ENCODE measurements at regions not wholly inside any gene's neighbourhood (a gene's known extent, or its start where the extent isn't known, plus 50 kb on each side); places are given as distances from the start of the nearest gene placed in this dataset.

- TF ChIP-seq CTCF (IDR thresholded peaks at IDR 0.05; ENCODE audit: low read depth, low read length) = no peak
- H3K4me3 ChIP-seq (replicated peaks in 1 of 2; ENCODE audit: low read depth in 2 of 2, low read length in 2 of 2) = no peak overlapping the region
- DNase-seq (ENCODE audit: low read depth in 2 of 2) = peak; percentile 26 to 49
Measured at GRCh38 chr4:176945334-176945733, 152.6 kb upstream of the VEGFC start.

GRCh38 chr4:176949029-176949428 lies 156.3 kb upstream of the VEGFC start:
- TF ChIP-seq CTCF (IDR thresholded peaks at IDR 0.05; ENCODE audit: low read depth, low read length) = no peak
- peak; percentile 81 to 93 for DNase-seq (ENCODE audit: low read depth in 2 of 2)
- no peak overlapping the region for H3K4me3 ChIP-seq (replicated peaks in 1 of 2; ENCODE audit: low read depth in 2 of 2, low read length in 2 of 2)

GRCh38 chr4:176953021-176953420 lies 160.3 kb upstream of the VEGFC start:
- no peak overlapping the region for H3K4me3 ChIP-seq (replicated peaks in 1 of 2; ENCODE audit: low read depth in 2 of 2, low read length in 2 of 2)
- no peak for DNase-seq (ENCODE audit: low read depth in 2 of 2)
- TF ChIP-seq CTCF (IDR thresholded peaks at IDR 0.05; ENCODE audit: low read depth, low read length) = no peak

- no peak for TF ChIP-seq CTCF (IDR thresholded peaks at IDR 0.05; ENCODE audit: low read depth, low read length)
- no peak overlapping the region for H3K4me3 ChIP-seq (replicated peaks in 1 of 2; ENCODE audit: low read depth in 2 of 2, low read length in 2 of 2)
- DNase-seq (ENCODE audit: low read depth in 2 of 2) = no peak
Measured at GRCh38 chr4:176957353-176958118, 164.8 kb upstream of the VEGFC start.

GRCh38 chr4:176959980-176960379 lies 167.3 kb upstream of the VEGFC start:
- DNase-seq (ENCODE audit: low read depth in 2 of 2) = peak in 1 of 2 donors; percentile 21
- TF ChIP-seq CTCF (IDR thresholded peaks at IDR 0.05; ENCODE audit: low read depth, low read length) = no peak
- no peak overlapping the region for H3K4me3 ChIP-seq (replicated peaks in 1 of 2; ENCODE audit: low read depth in 2 of 2, low read length in 2 of 2)

GRCh38 chr4:176963121-176963520 lies 170.4 kb upstream of the VEGFC start:
- TF ChIP-seq CTCF (IDR thresholded peaks at IDR 0.05; ENCODE audit: low read depth, low read length) = no peak
- DNase-seq (ENCODE audit: low read depth in 2 of 2) = no peak
- H3K4me3 ChIP-seq (replicated peaks in 1 of 2; ENCODE audit: low read depth in 2 of 2, low read length in 2 of 2) = no peak overlapping the region
